Skin of body (tissue), 1 donor: ENCODE measurements at regions not wholly inside any gene's neighbourhood (a gene's known extent, or its start where the extent isn't known, plus 50 kb on each side); places are given as distances from the start of the nearest gene placed in this dataset.

ENCODE experiments used
- DNase-seq: peaks from one replicate; lab custom pipeline; 2025; lab: John Stamatoyannopoulos, UW

- no peak for DNase-seq
These were observed 216.3 kb upstream of the MTNR1B start for GRCh38 chr11:92753161-92753560.

GRCh38 chr11:92758241-92758780 lies 211.1 kb upstream of the MTNR1B start:
- peak; percentile 23 for DNase-seq

GRCh38 chr11:92759571-92760214 lies 209.8 kb upstream of the MTNR1B start:
- no peak for DNase-seq

GRCh38 chr11:92762121-92762540 lies 207.3 kb upstream of the MTNR1B start:
- DNase-seq: no peak

GRCh38 chr11:92763336-92763735 lies 206.1 kb upstream of the MTNR1B start:
- no peak for DNase-seq

- DNase-seq: no peak
These were observed 205.3 kb upstream of the MTNR1B start for GRCh38 chr11:92764128-92764527.

GRCh38 chr11:92765082-92765840 lies 204.2 kb upstream of the MTNR1B start:
- no peak for DNase-seq

- peak; percentile 31 for DNase-seq
These were observed 203.5 kb upstream of the MTNR1B start for GRCh38 chr11:92765965-92766371.

- no peak for DNase-seq
These were observed 202.8 kb upstream of the MTNR1B start for GRCh38 chr11:92766698-92767097.

GRCh38 chr11:92767416-92767815 lies 202.0 kb upstream of the MTNR1B start:
- no peak for DNase-seq

GRCh38 chr11:92768121-92768840 lies 201.2 kb upstream of the MTNR1B start:
- peak; percentile 56 for DNase-seq

GRCh38 chr11:92769112-92769511 lies 200.3 kb upstream of the MTNR1B start:
- DNase-seq: peak; percentile 21

- DNase-seq: no peak
These were observed 199.0 kb upstream of the MTNR1B start for GRCh38 chr11:92770419-92770818.

- no peak for DNase-seq
These were observed 198.5 kb upstream of the MTNR1B start for GRCh38 chr11:92770981-92771380.

GRCh38 chr11:92771701-92772100 lies 197.8 kb upstream of the MTNR1B start:
- no peak for DNase-seq

GRCh38 chr11:92775003-92775676 lies 194.3 kb upstream of the MTNR1B start:
- DNase-seq: no peak

GRCh38 chr11:92776676-92777075 lies 192.8 kb upstream of the MTNR1B start:
- DNase-seq: no peak

GRCh38 chr11:92779746-92780145 lies 189.7 kb upstream of the MTNR1B start:
- no peak for DNase-seq

GRCh38 chr11:92781151-92781550 lies 188.3 kb upstream of the MTNR1B start:
- no peak for DNase-seq

GRCh38 chr11:92782806-92783205 lies 186.6 kb upstream of the MTNR1B start:
- DNase-seq: no peak

- DNase-seq: no peak
These were observed 185.1 kb upstream of the MTNR1B start for GRCh38 chr11:92784331-92784730.

GRCh38 chr11:92787638-92788037 lies 181.8 kb upstream of the MTNR1B start:
- DNase-seq: no peak
